Mesenchymal stem cell (in vitro differentiated cells and primary cell): ENCODE measurements at regions not wholly inside any gene's neighbourhood (a gene's known extent, or its start where the extent isn't known, plus 50 kb on each side); places are given as distances from the start of the nearest gene placed in this dataset.

Source experiments
- DNase-seq: peaks from one replicate; pipeline ENCODE4 v3.0.0-alpha.2; 2013
- H2AFZ ChIP-seq: one replicate; pipeline ENCODE4 v1.6.1; 2013; ENCODE audit warnings: low read depth, mild to moderate bottlenecking, control low read depth, inconsistent platforms, low read length, moderate library complexity
- H2AK5ac ChIP-seq: 2 replicates; pipeline ENCODE4 v1.6.1; 2013; ENCODE audit warnings: low read length, moderate library complexity, mild to moderate bottlenecking, inconsistent platforms; ENCODE audit not compliant: severe bottlenecking
- H2BK120ac ChIP-seq: one replicate; pipeline ENCODE4 v1.6.1; 2013; ENCODE audit warnings: low read depth, mild to moderate bottlenecking, inconsistent platforms, low read length, moderate library complexity
- H2BK12ac ChIP-seq, 2 experiments: one replicate each; pipeline ENCODE4 v1.6.1; 2013; ENCODE audit warnings: inconsistent platforms in 2 of 2, low read length in 2 of 2, mild to moderate bottlenecking in 2 of 2, moderate library complexity in 2 of 2, control low read depth in 1 of 2
- H2BK15ac ChIP-seq: one replicate; pipeline ENCODE4 v1.6.1; 2013; ENCODE audit warnings: mild to moderate bottlenecking, low read depth, inconsistent platforms; ENCODE audit not compliant: poor library complexity, severe bottlenecking
- H2BK5ac ChIP-seq: 2 replicates; pipeline ENCODE4 v1.6.1; 2013; ENCODE audit warnings: low read depth, mild to moderate bottlenecking, low read length, control low read depth, inconsistent platforms; ENCODE audit not compliant: poor library complexity, severe bottlenecking
- H3K14ac ChIP-seq, 2 experiments: one replicate each; pipeline ENCODE4 v1.6.1; 2013; ENCODE audit warnings: inconsistent platforms in 2 of 2, low read length in 2 of 2, control low read depth in 1 of 2, mild to moderate bottlenecking in 1 of 2, moderate library complexity in 1 of 2
- H3K18ac ChIP-seq, 2 experiments: one replicate each; pipeline ENCODE4 v1.6.1; 2013; ENCODE audit warnings: inconsistent platforms in 2 of 2, low read length in 2 of 2, control low read depth in 1 of 2, low read depth in 1 of 2, mild to moderate bottlenecking in 1 of 2
- H3K23ac ChIP-seq, 2 experiments: one replicate each; pipeline ENCODE4 v1.6.1; 2013; ENCODE audit warnings: inconsistent platforms in 2 of 2, low read length in 2 of 2, mild to moderate bottlenecking in 2 of 2, moderate library complexity in 2 of 2, control low read depth in 1 of 2
- H3K27ac ChIP-seq: 2 replicates; pipeline ENCODE4 v1.5.1; 2013; ENCODE audit warnings: mild to moderate bottlenecking, moderate library complexity, low read length, control low read depth, inconsistent platforms; ENCODE audit not compliant: poor library complexity, severe bottlenecking
- H3K27me3 ChIP-seq, 2 experiments: 2 replicates each; pipeline versions ENCODE4 v1.6.1 to v1.7.0; 2013; ENCODE audit warnings: low read length in 2 of 2, mild to moderate bottlenecking in 2 of 2, moderate library complexity in 2 of 2, control low read depth in 1 of 2, inconsistent platforms in 1 of 2; ENCODE audit not compliant: control insufficient read depth in 1 of 2, insufficient read depth in 1 of 2
- H3K36me3 ChIP-seq, 2 experiments: 2 replicates each; pipeline versions ENCODE4 v1.6.1 to v1.7.0; 2013; ENCODE audit warnings: low read length in 2 of 2, control low read depth in 1 of 2, inconsistent platforms in 1 of 2, low read depth in 1 of 2, mild to moderate bottlenecking in 1 of 2; ENCODE audit not compliant: insufficient read depth in 2 of 2, control insufficient read depth in 1 of 2
- H3K4ac ChIP-seq, 2 experiments: one replicate each; pipeline ENCODE4 v1.6.1; 2013; ENCODE audit warnings: inconsistent platforms in 2 of 2, low read length in 2 of 2, mild to moderate bottlenecking in 2 of 2, moderate library complexity in 2 of 2, control low read depth in 1 of 2, low read depth in 1 of 2
- H3K4me1 ChIP-seq: 2 replicates; pipeline ENCODE4 v1.6.1; 2013; ENCODE audit warnings: low read depth, low read length, control low read depth; ENCODE audit not compliant: control insufficient read depth, insufficient read depth
- H3K4me2 ChIP-seq: 2 replicates; pipeline ENCODE4 v1.6.1; 2013; ENCODE audit warnings: low read length, mild to moderate bottlenecking, inconsistent platforms; ENCODE audit not compliant: poor library complexity, severe bottlenecking
- H3K4me3 ChIP-seq, 2 experiments: 2 replicates each; pipeline versions ENCODE4 v1.5.1 to v1.7.0; 2013; ENCODE audit warnings: low read length in 2 of 2, mild to moderate bottlenecking in 2 of 2, control low read depth in 1 of 2, low read depth in 1 of 2; ENCODE audit not compliant: insufficient read depth in 1 of 2
- H3K79me1 ChIP-seq: replicated peaks from 2 replicates; pipeline ENCODE4 v1.6.1; 2013; ENCODE audit warnings: mild to moderate bottlenecking, control low read depth, low read length, inconsistent platforms; ENCODE audit not compliant: poor library complexity, severe bottlenecking
- H3K9ac ChIP-seq: 2 replicates; pipeline ENCODE4 v1.7.0; 2013; ENCODE audit warnings: mild to moderate bottlenecking, low read length, moderate library complexity
- H3K9me3 ChIP-seq: 2 replicates; pipeline ENCODE4 v1.7.0; 2013; ENCODE audit warnings: mild to moderate bottlenecking, low read length; ENCODE audit not compliant: control insufficient read depth
- H4K8ac ChIP-seq: one replicate; pipeline ENCODE4 v1.6.1; 2013; ENCODE audit warnings: inconsistent platforms, mild to moderate bottlenecking, low read length, moderate library complexity
- H4K91ac ChIP-seq: one replicate; pipeline ENCODE4 v1.6.1; 2013; ENCODE audit warnings: mild to moderate bottlenecking, low read length, inconsistent platforms
- WGBS: methylation state at CpG from one replicate; pipeline ENCODE4 v1.1.7; 2013; ENCODE audit warnings: mixed read lengths; 5-methylcytosine and 5-hydroxymethylcytosine counted together

DNA sequence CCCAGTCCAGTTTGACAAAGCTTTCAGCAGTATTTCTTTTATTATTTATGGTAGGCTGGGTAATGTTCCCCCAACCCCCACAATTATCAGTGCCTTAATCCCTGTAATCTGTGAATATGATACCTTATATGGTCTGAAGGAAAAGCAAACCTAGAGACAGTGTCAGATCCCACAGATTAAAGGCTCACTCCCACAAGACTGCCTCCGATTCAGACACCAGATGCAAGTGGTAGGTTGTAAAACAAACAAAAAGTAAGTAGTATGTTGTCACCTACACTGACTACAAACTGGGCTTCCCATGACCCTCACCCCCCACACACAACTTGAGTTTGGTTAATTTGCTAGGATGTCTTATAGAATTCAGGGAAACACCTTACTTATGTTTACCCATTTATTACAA lies 201.2 kb downstream of the NSG2 start:
- Histone ChIP-seq H2AFZ (no peak overlapping the region), H3K14ac (no peak overlapping the region), H2BK15ac (no peak overlapping the region), H3K79me1 (no peaks in the 10 kb centered on the region), H3K27ac (no peak overlapping the region), H3K9ac (no peak overlapping the region), H3K27me3 (no peaks in the 10 kb centered on the region), H3K36me3 (no peaks in the 10 kb centered on the region), H3K23ac (no peak overlapping the region), H3K4me2 (no peak overlapping the region), H2BK12ac (no peak overlapping the region), H3K18ac (no peak overlapping the region), H2AK5ac (no peak overlapping the region), H3K4me1 (no peaks in the 10 kb centered on the region), H2BK120ac (no peak overlapping the region), H3K9me3 (no peaks in the 10 kb centered on the region), H2BK5ac (no peak overlapping the region), H4K8ac (no peak overlapping the region), H4K91ac (no peak overlapping the region), H3K4me3 (no peak overlapping the region), H3K4ac (no peak overlapping the region)
- WGBS: no CpG with 5 or more reads among the region's 1 CpG
- no peak for DNase-seq

DNA sequence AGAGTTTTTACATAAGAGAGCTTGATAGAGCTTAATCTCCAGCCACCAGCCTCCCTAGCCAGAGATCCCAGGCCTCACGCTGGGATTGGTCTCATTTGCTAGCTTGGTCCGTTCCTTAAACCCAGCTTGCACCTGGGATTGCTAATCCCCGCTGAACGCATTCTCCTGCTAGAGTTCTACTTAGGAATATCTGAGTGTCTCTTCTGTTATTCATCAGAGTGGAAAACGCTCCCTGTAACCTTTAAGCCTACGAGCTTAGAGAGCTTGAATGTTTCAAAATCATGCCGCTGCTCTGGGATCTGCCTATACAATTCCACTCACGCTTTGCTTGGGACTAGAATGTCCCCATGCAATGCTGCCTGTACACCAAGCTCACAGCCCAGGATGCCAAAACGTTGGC lies 201.8 kb downstream of the NSG2 start:
- Histone ChIP-seq H3K27me3 (no peaks in the 10 kb centered on the region), H3K23ac (no peak overlapping the region), H3K9me3 (no peaks in the 10 kb centered on the region), H2BK12ac (no peak overlapping the region), H3K18ac (no peak overlapping the region), H4K91ac (no peak overlapping the region), H2BK120ac (no peak overlapping the region), H3K4ac (no peak overlapping the region), H3K27ac (no peak overlapping the region), H3K14ac (no peak overlapping the region), H2BK5ac (no peak overlapping the region), H2AFZ (no peak overlapping the region), H2BK15ac (no peak overlapping the region), H3K4me2 (no peak overlapping the region), H3K4me1 (no peaks in the 10 kb centered on the region), H3K9ac (no peak overlapping the region), H3K36me3 (no peaks in the 10 kb centered on the region), H3K79me1 (no peaks in the 10 kb centered on the region), H2AK5ac (no peak overlapping the region), H4K8ac (no peak overlapping the region), H3K4me3 (no peak overlapping the region)
- 84% methylated on average over 9 of the region's 9 CpGs for WGBS
- no peak for DNase-seq

DNA sequence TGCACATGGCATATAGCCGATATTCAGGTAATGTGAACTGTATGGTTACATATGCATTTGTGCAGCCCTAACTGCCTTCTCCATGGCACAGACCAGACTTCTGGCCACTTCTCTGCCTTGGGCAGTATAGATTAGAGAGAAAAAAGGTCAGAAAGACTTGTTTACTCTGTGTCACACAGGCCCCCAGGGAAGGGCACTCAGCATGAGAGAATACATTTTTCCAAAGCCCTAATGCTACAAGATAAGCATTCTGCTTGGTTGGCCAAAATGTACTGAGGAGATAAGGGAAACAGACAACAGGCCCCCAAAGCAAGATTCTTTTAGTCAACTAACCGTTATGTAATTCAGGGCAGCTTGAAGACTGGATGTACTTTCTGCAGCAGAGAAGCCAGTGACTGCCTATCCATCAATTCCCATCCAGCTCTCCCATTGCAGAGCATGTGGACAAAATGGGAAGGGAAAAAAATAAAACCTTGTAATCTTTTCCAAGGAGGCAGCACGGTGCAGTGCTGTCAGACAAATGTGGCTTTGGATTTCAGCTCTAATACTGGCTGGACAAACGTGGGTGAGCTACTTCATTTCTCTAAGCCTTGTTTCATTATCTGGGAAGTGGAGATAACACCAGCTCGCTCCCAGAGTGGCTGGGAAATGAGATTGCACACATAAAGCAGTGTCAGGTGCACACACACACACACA lies 205.9 kb downstream of the NSG2 start:
- H3K4me2 ChIP-seq: no peak overlapping the region
- WGBS: 37% methylated on average over 4 of the region's 5 CpGs

DNA sequence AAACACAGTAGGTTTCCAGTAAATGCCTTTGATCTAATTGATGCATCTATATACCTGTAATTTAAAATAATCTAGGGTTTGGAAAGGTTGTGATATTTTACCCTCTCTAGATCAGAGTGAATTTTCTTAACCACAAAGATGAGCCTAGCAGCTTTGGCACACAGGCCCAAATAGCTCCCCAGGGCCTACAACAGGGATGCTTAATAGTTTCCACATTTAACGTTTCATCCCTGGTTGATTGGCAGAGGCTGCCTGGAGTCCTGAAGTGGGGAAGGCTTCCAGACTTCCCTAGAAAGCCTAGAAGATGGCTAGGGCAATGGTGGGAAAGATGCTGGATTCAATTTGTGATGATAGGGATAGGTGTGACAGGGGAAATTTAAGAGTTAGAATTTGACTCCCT lies 206.6 kb downstream of the NSG2 start:
- peaks cover 2% of the 10 kb centered on the region for H3K9me3 ChIP-seq
- no peak overlapping the region for H2BK5ac ChIP-seq
- no peak overlapping the region for H3K18ac ChIP-seq
- no peak overlapping the region for H2BK15ac ChIP-seq
- no peak overlapping the region for H4K91ac ChIP-seq
- no peak overlapping the region for H2BK12ac ChIP-seq
- H3K36me3 ChIP-seq: no peaks in the 10 kb centered on the region
- no peak overlapping the region for H2AK5ac ChIP-seq
- DNase-seq: no peak
- no peak overlapping the region for H4K8ac ChIP-seq
- no peak overlapping the region for H3K27ac ChIP-seq
- no peak overlapping the region for H3K14ac ChIP-seq
- H3K23ac ChIP-seq: no peak overlapping the region
- no peak overlapping the region for H2AFZ ChIP-seq
- H3K4me3 ChIP-seq: no peak overlapping the region
- H3K4ac ChIP-seq: no peak overlapping the region
- no peaks in the 10 kb centered on the region for H3K79me1 ChIP-seq
- no peaks in the 10 kb centered on the region for H3K4me1 ChIP-seq
- H3K4me2 ChIP-seq: no peak overlapping the region
- H3K27me3 ChIP-seq: no peaks in the 10 kb centered on the region
- H3K9ac ChIP-seq: no peak overlapping the region
- H2BK120ac ChIP-seq: no peak overlapping the region
- 46% methylated on average over 1 of the region's 1 CpG for WGBS

More for the DNA sequence above, 205.9 kb downstream of the NSG2 start:
- Histone ChIP-seq H4K8ac (no peak overlapping the region), H2BK12ac (no peak overlapping the region), H3K14ac (no peak overlapping the region), H3K27ac (no peak overlapping the region), H3K4me3 (no peak overlapping the region), H4K91ac (no peak overlapping the region), H3K4ac (no peak overlapping the region), H2AFZ (no peak overlapping the region), H2BK5ac (no peak overlapping the region), H2BK120ac (no peak overlapping the region), H3K9me3 (no peaks in the 10 kb centered on the region), H3K4me1 (no peaks in the 10 kb centered on the region), H3K79me1 (no peaks in the 10 kb centered on the region), H3K18ac (no peak overlapping the region), H3K36me3 (no peaks in the 10 kb centered on the region), H2BK15ac (no peak overlapping the region), H3K9ac (no peak overlapping the region), H3K27me3 (no peaks in the 10 kb centered on the region), H3K23ac (no peak overlapping the region), H2AK5ac (no peak overlapping the region)
- DNase-seq: no peak
